Vagina (tissue), 2 donors: ENCODE measurements at regions not wholly inside any gene's neighbourhood (a gene's known extent, or its start where the extent isn't known, plus 50 kb on each side); places are given as distances from the start of the nearest gene placed in this dataset.
"Not testable (repeated sequence)": the region's sequence is repeated elsewhere in the genome, so short reads cannot be mapped to it uniquely, and the experiment has no call there.

Experiments
- CTCF ChIP-seq, 3 experiments: fragments of 450-650 bp in 2 of 3; fragments of 200-600 bp in 1 of 3; sonication (generic) in 1 of 3; IDR thresholded peaks; one replicate each; pipeline ENCODE4 v1.5.1; 2017 to 2019; ENCODE audit warnings: antibody characterized with exemption in 3 of 3, mild to moderate bottlenecking in 2 of 3, moderate library complexity in 2 of 3
- POLR2A ChIP-seq, 2 donors: fragments of 450-650 bp; IDR thresholded peaks; one replicate each; pipeline ENCODE4 v1.6.1; 2017; ENCODE audit warnings: antibody characterized with exemption in 2 of 2, mild to moderate bottlenecking in 2 of 2, moderate library complexity in 2 of 2
- POLR2AphosphoS5 ChIP-seq, 2 donors: sonication (generic); formaldehyde crosslinking; IDR thresholded peaks; one replicate each; pipeline ENCODE4 v1.9.0; 2017; ENCODE audit warnings: antibody characterized with exemption in 2 of 2, mild to moderate bottlenecking in 2 of 2, low read depth in 1 of 2; ENCODE audit not compliant: insufficient read depth in 1 of 2

- not testable (repeated sequence) for TF ChIP-seq CTCF (IDR thresholded peaks at IDR 0.05); POLR2AphosphoS5 (IDR thresholded peaks at IDR 0.05; ENCODE audit: insufficient read depth in 1 of 2, low read depth in 1 of 2); POLR2A (IDR thresholded peaks at IDR 0.05)
Observed at GRCh38 chr16:29338821-29339700, 67.5 kb downstream of the NPIPB11 start.
